GM19395 (cell line): ENCODE measurements at regions not wholly inside any gene's neighbourhood (a gene's known extent, or its start where the extent isn't known, plus 50 kb on each side); places are given as distances from the start of the nearest gene placed in this dataset.
"Not testable (repeated sequence)": the region's sequence is repeated elsewhere in the genome, so short reads cannot be mapped to it uniquely, and the experiment has no call there.

Source experiments
- ATAC-seq: cut with Tn5 transposase; IDR thresholded peaks from one replicate; pipeline ENCODE4 v1.9.1; 2021; ENCODE audit warnings: mild to moderate bottlenecking, moderate library complexity; ENCODE audit not compliant: unreplicated experiment

DNA sequence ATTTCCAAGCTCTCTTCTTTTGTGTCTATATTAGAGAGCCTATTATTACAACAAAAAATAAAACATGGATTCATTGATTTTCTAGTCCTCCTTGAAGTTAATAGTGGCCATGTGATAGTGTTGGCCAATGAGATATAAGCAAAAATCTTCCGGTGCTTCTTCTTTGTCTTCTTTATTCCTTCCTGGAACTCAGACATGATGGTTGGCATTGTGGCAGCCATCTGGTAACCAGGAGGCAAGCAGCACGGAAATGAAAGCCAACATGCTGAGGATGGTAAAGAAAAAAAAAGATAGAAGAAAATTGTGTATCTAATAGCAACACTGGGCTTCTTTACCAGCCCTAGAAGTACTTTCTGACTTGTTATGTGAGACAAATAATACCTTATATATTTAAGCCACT, 50.8 kb upstream of the SEL1L start:
- ATAC-seq: no peak

DNA sequence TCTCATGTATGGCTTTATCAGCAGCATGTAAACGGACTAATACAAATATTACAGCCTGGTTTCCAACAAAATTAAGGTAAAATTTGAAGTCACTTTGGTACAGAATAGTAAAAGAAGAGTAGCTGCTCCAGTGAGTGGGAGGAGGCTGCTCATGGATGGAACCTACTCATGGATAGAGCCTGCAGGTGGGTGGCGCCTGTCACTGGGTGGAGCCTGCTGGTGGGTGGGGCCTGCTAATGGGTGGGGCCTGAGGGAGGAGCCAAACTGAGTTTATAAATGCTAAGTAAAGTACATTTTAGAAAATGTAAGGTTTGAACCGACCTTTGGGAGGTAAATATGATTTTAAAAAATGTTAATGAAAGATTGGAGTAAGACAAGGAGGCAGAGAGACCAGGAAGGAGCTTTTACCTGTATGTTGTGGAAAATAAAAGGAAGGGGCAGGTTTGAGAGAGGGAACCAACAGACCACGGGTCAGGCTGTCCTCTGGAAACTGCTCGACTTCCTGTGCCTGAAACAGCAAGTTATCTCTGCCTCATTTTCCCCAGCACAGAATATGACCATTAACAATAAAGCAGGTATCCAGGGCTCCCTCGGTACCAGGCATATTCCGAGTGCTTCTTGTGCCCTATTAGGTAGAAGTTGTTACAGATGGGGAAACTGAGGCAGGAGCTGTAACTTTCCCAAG, 55.9 kb upstream of the SEL1L start:
- no peak for ATAC-seq

DNA sequence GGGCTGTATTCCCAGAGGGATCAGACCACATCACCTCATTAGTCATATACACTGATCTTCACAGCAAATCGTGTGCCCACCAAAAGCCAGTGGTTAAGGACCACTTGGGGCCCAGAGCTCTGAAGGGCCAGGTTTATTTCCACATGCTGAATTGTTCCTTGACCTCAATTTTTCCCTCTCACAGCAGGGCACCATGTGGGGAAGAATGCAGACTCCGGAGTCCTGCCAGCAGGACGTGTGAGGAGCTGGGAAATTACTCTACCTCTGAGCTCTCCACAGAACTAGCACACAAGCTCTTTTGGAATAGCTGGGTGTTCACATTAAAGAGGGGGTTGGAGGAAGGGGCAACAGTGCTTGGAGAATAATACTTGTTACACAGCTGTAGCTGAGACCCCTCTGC, 57.6 kb upstream of the SEL1L start:
- ATAC-seq: no peak

DNA sequence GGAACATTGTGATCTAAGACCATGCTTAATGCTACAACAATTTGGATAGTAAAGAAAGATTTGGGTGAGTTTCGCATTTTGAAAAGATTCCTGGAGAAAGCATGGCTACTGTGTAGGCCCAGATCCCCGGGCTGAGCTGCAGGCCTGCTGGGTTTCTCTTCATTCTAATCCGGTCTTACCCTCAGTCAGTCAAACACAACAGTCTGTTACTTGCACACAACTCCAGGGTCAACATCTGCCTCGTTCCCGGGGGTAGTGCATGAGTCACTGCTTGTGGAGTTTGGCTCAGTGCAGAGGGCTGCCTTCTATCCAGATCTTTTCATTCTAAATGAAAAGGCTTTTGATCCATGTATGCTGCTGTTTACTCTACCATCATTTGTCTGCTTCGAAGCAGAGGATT, 60.4 kb upstream of the SEL1L start:
- ATAC-seq: no peak

DNA sequence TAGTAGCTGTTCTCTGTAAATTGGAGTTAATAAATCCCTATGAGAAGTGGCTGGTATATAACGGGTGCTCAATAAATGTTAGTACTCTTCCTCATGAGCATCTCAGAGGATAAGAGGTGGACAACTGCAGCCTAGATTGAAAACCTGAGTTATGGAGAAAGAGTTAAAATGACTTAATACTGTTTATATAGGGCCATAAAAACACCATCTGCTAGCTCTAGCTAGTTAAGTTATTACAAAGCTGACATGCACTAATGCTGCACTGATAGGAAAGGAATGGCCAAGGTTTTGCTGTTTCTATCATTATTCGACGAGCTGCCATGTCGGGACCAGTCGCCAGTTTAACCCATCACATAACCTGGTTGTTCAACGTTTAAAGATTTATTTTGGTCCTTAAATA, 72.0 kb upstream of the SEL1L start:
- no peak for ATAC-seq

DNA sequence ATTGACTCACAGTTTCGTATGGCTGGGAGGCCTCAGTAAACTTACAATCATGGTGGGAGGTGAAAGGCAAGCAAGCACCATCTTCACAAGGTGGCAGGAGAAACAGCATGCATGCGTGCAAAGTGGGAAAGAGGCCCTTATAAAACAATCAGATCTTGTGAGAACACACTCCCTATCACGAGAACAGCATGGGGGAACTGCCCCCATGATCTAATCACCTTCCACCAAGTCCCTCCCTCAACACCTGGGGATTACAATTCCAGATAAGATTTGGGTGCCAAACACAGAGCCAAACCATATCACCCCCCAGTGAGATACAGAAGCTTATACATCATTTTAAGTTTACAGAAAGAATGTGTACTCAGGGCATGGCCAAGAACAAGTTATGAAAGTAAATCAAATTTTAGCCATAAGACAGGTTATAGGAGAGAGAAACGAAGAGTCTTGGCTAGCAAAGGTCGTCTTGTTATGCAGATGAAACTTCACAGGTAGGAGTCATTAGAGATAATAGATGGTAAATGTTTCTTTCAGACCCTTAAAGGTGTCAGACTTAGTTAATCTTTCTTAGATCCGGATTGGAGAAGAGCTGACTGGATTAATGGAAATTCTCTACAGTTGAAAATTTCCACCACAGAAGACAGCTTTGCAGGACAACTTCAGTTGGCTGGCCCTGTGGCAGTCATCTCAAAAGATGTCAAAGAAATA, 79.8 kb upstream of the SEL1L start:
- no peak for ATAC-seq

DNA sequence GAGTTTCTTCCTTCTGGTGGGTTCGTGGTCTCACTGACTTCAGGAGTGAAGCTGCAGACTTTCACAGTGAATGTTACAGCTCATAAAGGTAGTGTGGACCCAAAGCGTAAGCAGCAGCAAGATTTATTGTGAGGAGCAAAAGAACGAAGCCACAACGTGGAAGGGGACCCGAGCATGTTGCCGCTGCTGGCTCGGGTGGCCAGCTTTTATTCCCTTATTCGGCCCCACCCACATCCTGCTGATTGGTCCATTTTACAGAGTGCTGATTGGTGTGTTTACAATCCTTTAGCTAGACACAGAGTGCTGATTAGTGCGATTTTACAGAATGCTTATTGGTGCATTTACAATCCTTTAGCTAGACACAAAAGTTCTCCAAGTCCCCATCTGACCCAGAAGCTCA, 80.6 kb upstream of the SEL1L start:
- not testable (repeated sequence) for ATAC-seq

DNA sequence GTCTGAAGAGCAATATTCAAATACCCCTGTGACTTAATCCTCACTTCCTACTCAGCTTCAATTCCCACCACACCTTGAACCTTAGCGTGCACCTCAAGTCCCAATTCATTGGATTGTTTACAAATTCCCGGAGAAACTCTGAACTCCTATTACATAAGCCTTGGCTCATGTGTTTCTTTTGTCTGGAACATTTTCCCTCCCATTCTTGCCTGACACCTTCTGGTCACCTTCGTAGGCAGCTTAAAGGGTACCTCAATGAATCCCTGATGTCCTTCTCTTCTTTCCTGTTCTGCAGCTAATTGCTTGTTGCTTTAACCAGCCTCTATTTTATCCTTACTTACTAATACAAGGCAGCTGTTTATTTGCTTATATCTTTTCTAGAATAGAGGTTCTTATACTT, 85.0 kb upstream of the SEL1L start:
- ATAC-seq: no peak

DNA sequence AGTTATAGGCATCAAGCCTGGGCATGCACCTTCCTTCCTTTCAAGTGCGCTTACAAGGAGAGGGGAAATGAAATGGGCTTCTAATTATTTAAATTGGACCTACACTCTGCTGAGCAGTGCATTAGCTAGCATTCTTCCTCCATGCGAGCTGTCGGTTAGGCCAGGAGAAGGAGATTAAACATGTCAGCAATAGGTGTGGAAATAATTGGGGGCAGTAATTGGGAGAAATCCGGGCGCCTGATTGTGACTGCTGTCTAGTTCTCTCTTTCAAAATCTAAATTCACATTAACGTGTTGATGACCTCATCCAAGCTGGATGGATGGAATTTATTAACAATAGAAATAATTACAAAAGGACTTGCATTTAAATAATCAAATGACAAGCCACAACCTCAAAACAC, 86.2 kb upstream of the SEL1L start:
- no peak for ATAC-seq

DNA sequence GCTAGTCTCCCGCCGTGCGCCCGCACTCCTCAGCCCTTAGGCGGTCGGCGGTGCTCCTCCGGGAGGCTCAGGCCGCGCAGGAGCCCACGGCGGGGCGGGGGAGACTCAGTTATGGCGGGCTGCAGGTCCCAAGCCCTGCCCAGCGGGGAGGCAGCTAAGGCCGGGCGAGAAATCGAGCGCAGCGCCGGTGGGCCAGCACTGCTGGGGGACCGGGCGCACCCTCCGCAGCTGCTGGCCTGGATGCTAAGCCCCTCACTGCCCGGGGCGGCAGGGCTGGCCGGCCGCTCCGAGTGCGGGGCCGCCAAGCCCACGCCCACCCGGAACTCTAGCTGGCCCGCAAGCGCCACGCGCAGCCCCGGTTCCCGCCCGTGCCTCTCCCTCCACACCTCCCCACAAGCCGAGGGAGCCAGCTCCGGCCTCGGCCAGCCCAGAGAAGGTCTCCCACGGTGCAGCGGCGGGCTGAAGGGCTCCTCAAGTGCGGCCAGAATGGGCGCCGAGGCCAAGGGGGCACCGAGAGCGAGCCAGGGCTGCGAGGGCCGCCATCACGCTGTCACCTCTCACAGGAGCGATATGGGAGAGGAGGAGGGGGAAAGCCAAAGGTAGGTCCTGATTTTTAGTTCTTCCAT, 90.2 kb upstream of the SEL1L start:
- not testable (repeated sequence) for ATAC-seq

DNA sequence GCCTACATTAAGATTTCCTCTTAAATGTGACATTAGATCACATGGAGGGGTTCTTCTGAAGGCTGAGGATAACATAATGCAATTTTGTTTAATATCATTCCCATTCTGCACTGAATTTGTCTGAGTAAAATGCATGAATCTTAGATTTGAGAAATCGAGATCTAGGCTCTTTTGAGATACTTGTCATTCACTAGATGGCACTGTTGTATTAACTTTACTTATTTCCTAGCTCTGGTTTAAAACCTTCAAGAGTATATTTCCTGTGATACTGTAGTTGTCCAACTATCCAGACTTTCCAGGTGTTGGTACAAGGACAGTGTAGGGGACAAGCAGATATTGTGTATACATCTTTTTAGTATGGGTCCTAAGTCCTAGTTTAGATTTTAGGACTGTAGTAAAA, 91.7 kb upstream of the SEL1L start:
- no peak for ATAC-seq

DNA sequence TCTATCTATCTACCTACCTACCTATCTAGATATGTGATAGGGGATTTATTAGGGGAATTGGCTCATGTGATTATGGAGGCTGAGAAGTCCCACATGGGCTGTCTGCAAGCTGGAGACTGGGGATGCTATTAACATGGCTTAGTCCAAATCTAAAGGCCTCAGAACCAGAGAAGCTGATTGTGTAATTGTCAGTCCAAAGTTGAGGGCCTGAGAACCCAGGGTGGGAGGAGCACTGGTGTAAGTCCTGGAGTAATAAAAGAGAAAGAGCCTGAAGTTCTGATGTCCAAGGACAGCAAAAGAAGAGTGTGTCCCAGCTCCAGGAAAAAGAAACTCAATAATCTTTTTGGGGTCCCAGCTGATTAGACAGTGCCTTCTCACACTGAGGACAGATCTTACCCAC, 98.5 kb upstream of the SEL1L start:
- ATAC-seq: no peak

DNA sequence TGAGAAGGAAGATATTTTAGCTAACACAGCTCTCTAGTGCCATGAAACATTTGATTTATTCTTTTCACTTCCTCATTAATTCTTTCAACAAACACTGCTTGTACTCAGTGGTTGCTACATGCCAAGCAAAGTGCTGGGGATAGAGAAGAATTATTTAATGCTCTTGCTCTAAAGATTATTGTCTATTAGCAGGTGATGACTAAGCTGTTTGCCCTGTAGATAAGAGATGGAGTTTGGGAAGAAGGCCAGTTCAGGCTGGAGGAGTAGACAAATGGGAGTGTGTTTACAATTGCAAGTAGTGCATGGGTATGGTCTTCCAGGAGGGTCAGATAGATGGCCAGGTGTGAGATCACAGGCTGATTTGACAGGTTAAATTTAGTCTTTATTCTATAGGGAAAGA, 99.8 kb upstream of the SEL1L start:
- ATAC-seq: no peak

DNA sequence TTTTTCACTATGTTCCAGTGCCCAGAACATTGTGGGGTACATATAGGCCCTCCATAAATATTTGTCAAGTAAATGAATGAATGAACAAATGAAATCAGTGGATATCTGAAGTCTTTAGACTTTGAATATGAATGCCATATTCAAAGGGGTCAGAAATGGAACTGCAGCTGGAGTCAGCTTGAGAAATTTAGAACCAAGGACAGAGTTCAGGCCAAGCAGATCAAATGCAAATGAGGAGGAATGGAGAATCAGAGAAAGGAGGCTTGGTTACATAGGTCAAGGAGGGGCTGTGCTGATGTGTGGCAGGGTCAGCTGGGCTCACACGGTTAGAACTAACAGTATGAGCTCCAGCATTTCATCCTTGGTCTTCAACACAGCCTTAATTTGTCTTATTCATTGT, 104.0 kb upstream of the SEL1L start:
- ATAC-seq: no peak

DNA sequence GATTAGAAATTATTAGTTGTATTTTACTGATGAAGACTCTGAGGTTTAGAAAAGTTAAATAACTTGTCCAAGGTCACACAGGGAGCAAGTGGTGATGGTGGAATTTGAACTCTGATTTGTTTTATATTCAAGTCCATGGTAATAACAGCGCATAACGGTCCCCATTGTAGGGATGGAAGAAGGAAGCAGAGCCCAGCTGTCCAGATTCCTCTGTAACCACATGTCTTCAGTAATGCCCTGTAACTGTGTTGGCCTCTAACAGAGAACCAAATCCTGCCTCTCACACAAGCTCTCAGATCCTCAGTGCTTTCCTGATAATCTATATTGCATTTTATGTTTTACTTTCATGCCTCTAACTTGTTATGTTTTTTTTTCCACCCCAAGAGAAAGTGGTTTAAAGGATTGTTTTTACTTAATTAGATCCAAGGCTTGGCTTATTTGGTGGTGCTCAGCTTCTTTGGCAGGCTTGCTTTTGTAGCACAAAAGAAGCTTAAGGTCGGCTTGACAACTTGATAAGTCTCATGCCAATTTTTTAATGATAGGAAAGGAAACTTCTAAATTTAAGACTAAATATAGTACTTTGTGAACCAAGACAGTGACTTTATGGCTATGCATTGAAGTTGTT, 105.1 kb upstream of the SEL1L start:
- no peak for ATAC-seq

DNA sequence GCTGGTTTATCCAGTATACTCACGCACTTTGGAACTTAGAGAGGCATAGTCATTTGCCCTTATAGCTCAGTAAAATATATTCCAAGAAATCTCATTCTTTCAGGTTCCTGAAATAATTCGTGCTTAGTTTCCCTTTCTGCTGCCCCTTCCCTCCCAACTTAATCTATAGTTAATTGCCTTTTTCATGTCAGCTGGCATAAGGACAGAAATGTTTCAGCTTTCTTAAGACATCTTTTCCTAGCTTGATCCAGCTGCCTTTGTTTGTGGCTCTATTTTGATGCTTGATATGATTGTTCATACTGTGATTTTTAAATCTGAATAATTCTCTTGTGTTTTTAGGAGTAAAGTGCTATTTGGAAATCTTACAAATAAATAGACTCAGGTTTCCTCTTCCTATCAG, 120.0 kb upstream of the SEL1L start:
- ATAC-seq: no peak

DNA sequence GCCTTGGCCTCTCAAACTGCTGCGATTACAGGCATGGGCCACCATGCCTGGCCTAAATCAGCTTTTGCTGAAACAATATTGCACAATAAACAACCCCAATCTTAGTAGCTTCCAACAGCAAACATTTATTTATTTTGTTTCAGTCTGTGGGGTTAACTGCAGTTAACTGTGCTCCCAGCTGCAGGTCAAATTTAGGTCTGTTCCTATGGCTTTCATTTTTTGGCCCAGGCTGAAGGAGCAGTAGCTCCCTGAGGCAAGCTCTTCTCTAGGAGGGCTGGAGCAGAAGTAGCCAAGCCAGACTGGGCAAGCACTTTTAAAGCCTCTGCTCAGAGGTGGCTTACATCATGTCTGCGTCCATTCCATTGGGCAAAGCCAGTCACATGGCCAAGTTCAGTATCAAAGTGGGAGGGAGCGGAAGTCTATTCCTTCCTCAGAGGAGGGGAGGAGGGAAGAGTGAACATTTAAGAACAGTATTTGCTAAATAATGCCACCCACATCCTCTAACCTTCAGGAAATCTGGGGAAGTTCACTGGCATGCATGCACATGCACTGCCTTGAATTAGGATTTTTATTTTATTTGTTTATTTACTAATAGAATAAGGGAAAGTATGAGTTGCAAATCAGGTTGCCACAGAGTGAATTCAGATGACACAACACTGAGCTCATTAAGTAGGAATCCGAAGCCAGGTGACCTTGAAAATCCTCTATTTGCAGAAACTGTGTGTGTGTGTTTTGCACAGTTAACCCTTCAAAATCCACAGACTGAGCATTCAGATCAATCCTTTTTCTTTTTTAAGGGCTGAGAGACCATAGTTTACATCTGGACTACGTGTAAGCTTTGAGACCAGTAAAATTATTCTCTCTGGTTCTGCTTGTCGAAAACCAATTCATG, 122.0 kb upstream of the SEL1L start:
- ATAC-seq: no peak

DNA sequence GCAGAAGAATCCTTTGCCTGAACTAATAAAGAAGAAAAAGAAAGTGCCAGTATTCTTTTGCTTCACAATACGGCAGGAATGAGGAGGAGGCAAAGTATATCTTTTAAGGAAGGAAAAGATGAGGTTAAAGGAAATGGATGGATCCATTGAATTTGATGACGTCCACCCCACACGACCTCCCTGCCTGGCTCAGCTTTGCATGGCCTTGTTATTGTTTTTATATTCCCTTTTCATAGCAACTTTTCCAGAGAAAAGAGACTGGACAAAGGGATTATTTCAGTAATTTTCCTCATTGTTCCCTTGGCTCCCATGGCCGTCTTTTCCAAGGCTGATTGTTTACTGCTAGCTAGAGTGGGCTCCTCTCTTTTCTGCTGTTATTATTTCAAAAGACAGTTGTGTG, 123.2 kb upstream of the SEL1L start:
- ATAC-seq: no peak

DNA sequence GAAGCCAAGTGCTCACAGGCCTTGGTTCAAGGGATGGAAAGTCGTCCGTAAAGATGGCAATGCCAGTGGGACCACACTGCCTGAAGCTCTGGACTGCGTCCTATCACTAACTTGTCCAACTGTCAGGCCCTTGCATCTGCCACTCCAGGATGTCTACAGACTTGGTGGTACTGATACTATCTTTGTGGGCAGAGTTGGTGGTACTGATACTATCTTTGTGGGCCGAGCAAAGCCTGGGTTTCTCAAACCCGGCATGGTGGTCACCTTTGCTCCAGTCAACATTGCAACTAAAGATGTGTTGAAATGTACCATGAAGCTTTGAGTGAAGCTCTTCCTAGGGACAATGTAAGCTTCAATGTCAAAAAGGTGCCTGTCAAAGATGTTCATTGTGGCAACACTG, 128.4 kb upstream of the SEL1L start:
- no peak for ATAC-seq

DNA sequence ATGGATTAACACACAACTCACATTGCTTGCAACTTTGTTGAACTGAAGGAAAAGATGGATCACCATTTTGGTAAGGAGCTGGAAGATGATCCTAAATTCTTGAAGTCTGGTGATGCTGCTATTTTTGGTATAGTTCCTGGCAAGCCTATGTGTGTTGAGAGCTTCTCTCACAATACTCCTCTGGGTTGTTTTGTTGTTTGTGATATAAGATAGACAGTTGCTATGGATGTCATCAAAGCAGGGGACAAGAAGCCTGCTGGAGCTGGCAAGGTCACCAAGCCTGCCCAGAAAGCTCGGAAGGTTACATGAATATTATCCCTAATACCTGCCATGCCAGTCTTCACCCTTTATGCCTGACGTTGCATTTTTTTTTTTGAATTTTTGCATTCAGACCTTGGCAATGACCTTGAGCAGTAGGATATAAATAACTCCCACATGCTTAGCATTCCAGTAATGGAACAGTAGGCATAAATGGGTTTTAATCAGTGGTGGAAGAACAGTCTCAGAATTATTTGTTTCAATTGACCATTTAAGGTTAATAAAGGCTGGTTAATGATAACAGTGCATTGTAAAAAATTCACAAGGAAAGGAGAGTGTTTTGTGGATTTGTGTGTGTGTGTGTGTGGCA, 129.0 kb upstream of the SEL1L start:
- no peak for ATAC-seq
